ENCODE measurements at regions not wholly inside any gene's neighbourhood (a gene's known extent, or its start where the extent isn't known, plus 50 kb on each side); places are given as distances from the start of the nearest gene placed in this dataset.

DNA sequence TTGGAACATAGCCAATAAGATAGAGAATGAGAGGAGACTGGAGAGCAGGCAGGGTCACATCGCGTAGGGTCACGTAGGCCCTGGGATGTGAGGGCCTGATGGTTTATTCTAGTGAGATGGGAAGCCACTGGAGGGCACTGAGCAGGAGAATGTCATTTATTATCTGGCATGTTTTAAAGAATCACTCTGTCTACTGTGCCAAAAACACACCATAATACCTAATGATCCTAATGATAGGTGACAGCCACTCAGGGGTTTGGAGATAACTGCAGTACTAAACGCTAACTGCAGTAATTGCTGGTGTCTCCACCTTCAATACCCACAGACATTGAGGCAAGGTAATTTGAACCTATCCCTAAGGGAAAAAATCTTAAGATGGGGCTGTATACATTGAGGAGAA is 185.4 kb downstream of the TTLL7 start:
- H3K27me3 ChIP-seq (replicated peaks; ENCODE audit: insufficient read depth, low read depth, low read length, poor library complexity), result no peaks in the 10 kb centered on the region
- no peak overlapping the region for H3K27ac ChIP-seq (ENCODE audit: low read depth, low read length, poor library complexity, severe bottlenecking)
- BruUV-seq (replicated peaks), result no TSS peak
- TF ChIP-seq, protein P1, sequence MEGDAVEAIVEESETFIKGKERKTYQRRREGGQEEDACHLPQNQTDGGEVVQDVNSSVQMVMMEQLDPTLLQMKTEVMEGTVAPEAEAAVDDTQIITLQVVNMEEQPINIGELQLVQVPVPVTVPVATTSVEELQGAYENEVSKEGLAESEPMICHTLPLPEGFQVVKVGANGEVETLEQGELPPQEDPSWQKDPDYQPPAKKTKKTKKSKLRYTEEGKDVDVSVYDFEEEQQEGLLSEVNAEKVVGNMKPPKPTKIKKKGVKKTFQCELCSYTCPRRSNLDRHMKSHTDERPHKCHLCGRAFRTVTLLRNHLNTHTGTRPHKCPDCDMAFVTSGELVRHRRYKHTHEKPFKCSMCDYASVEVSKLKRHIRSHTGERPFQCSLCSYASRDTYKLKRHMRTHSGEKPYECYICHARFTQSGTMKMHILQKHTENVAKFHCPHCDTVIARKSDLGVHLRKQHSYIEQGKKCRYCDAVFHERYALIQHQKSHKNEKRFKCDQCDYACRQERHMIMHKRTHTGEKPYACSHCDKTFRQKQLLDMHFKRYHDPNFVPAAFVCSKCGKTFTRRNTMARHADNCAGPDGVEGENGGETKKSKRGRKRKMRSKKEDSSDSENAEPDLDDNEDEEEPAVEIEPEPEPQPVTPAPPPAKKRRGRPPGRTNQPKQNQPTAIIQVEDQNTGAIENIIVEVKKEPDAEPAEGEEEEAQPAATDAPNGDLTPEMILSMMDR (conservative IDR thresholded peaks at IDR 0.05; ENCODE audit: low read depth, low read length), result no peak
- no peak for TF ChIP-seq EZH2 (IDR thresholded peaks at IDR 0.05; ENCODE audit: borderline replicate concordance, low read depth, low read length, poor library complexity, severe bottlenecking)
- ChIA-PET POLR2A (ENCODE audit: low non-redundant PET) (no interaction called here), CTCF (no interaction called here)
- no peaks in the 10 kb centered on the region for H3K9me3 ChIP-seq (ENCODE audit: low read depth, low read length, poor library complexity, severe bottlenecking)
- no peaks in the 10 kb centered on the region for H3K4me1 ChIP-seq (ENCODE audit: insufficient read depth, low read length, poor library complexity, severe bottlenecking)
- intact Hi-C loops (cut with micrococcal nuclease; ENCODE audit: unreplicated experiment), result no loop called here
- DNase-seq (ENCODE audit: low spot score), result no peak
- H3K4me3 ChIP-seq (ENCODE audit: low read depth, low read length, poor library complexity, severe bottlenecking), result no peak overlapping the region
- H3K36me3 ChIP-seq (ENCODE audit: insufficient read depth, low read length, poor library complexity, severe bottlenecking), result no peaks in the 10 kb centered on the region

DNA sequence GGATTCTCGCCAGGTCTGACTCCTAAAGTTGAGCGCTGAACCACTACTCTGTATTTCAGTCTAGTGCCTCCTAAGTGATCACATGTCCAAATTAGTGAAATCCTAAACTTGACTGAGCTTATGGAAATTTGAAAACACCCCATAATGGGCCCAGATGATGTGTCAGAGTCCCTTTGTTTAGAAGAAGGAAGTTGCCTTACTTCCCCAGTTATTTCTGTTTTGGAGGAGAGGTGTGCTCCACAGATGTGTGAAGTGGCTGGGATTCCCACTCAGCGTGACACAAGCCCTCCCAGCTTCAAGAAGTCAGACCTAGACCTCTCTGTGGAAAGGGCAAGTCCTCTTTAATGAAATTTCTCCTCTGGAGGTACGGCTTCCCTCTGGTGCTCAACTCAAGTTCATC is 188.8 kb downstream of the TTLL7 start:
- no TSS peak for BruUV-seq (replicated peaks)
- Histone ChIP-seq H3K27me3 (replicated peaks; ENCODE audit: insufficient read depth, low read depth, low read length, poor library complexity) (peaks cover 4% of the 10 kb centered on the region), H3K4me3 (ENCODE audit: low read depth, low read length, poor library complexity, severe bottlenecking) (no peak overlapping the region), H3K9me3 (ENCODE audit: low read depth, low read length, poor library complexity, severe bottlenecking) (no peaks in the 10 kb centered on the region), H3K36me3 (ENCODE audit: insufficient read depth, low read length, poor library complexity, severe bottlenecking) (no peaks in the 10 kb centered on the region), H3K27ac (ENCODE audit: low read depth, low read length, poor library complexity, severe bottlenecking) (no peak overlapping the region), H3K4me1 (ENCODE audit: insufficient read depth, low read length, poor library complexity, severe bottlenecking) (no peaks in the 10 kb centered on the region)
- ChIA-PET POLR2A (ENCODE audit: low non-redundant PET) (no interaction called here), CTCF (no interaction called here)
- intact Hi-C loops (cut with micrococcal nuclease; ENCODE audit: unreplicated experiment), result no loop called here
- TF ChIP-seq EZH2 (IDR thresholded peaks at IDR 0.05; ENCODE audit: borderline replicate concordance, low read depth, low read length, poor library complexity, severe bottlenecking), result no peak
- TF ChIP-seq, protein P1 (conservative IDR thresholded peaks at IDR 0.05; ENCODE audit: low read depth, low read length), result no peak
- no peak for DNase-seq (ENCODE audit: low spot score)

DNA sequence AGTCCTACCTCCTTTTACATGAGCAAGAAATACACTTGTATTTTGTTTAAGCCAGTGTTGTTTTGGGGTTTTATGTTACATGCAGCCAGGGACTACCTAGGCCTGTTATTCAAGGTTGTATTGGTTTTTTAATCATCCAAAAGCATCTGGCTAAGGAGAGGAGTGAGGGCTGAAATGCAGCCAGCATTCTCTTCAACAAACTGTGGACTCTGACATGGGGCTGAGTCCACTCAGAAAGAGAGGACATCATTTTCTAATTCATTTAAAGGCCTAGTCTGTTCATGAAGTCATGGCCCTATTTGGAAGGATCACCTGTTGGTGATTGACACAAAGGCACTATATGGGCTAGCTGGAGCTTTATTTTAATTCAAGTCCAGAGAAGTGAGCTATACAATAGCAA is 190.4 kb downstream of the TTLL7 start:
- ChIA-PET POLR2A (ENCODE audit: low non-redundant PET) (no interaction called here), CTCF (no interaction called here)
- no peak for DNase-seq (ENCODE audit: low spot score)
- Histone ChIP-seq H3K27ac (ENCODE audit: low read depth, low read length, poor library complexity, severe bottlenecking) (no peak overlapping the region), H3K36me3 (ENCODE audit: insufficient read depth, low read length, poor library complexity, severe bottlenecking) (no peaks in the 10 kb centered on the region), H3K4me1 (ENCODE audit: insufficient read depth, low read length, poor library complexity, severe bottlenecking) (no peaks in the 10 kb centered on the region), H3K27me3 (replicated peaks; ENCODE audit: insufficient read depth, low read depth, low read length, poor library complexity) (peaks cover 4% of the 10 kb centered on the region), H3K4me3 (ENCODE audit: low read depth, low read length, poor library complexity, severe bottlenecking) (no peak overlapping the region), H3K9me3 (ENCODE audit: low read depth, low read length, poor library complexity, severe bottlenecking) (no peaks in the 10 kb centered on the region)
- no peak for TF ChIP-seq EZH2 (IDR thresholded peaks at IDR 0.05; ENCODE audit: borderline replicate concordance, low read depth, low read length, poor library complexity, severe bottlenecking)
- TF ChIP-seq, protein P1 (conservative IDR thresholded peaks at IDR 0.05; ENCODE audit: low read depth, low read length), result no peak
- intact Hi-C loops (cut with micrococcal nuclease; ENCODE audit: unreplicated experiment), result loop anchor here (5.0 kb wide), 1 partner anchor 959 kb away; no protein-coding TSS in a partner anchor
- BruUV-seq (replicated peaks), result no TSS peak

Measured in A673 (cell line).